Suppressor macrophage treated with lipopolysaccharide for 4 hours (primary cell): ENCODE measurements at regions not wholly inside any gene's neighbourhood (a gene's known extent, or its start where the extent isn't known, plus 50 kb on each side); places are given as distances from the start of the nearest gene placed in this dataset.
A peak's percentile ranks its signal among the peaks of the same experiment; 100 is the strongest.

ENCODE experiments used
- DNase-seq: peaks from one replicate; pipeline ENCODE4 v3.0.0-alpha.2; 2020

GRCh38 chr1:87791931-87792740, 463.5 kb downstream of the LMO4 start:
- peak; percentile 33 for DNase-seq

GRCh38 chr1:87794788-87795614, 466.3 kb downstream of the LMO4 start:
- DNase-seq: no peak

GRCh38 chr1:87795615-87796337, 467.1 kb downstream of the LMO4 start:
- DNase-seq: no peak

- no peak for DNase-seq
Observed at GRCh38 chr1:87796471-87796901, 467.8 kb downstream of the LMO4 start.

GRCh38 chr1:87799451-87799850, 470.8 kb downstream of the LMO4 start:
- no peak for DNase-seq

DNA sequence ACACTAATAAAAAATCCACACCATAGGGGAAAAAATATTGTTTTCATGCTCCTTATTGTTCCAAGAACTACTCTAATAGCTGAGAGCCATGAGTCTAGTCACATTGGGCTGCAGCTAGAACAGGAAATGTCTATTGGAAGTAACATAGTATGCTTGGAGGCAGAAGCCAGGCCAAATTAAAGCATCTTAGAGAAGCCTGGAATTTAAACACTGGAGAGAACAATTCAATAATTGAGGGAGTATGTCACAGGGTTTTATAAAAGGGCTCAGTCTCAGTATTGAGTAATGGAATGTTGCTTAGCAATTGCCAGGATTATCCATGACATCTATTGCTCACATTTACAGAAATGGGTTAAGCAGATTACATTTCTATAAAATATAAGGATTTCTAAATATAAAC, 471.3 kb downstream of the LMO4 start:
- DNase-seq: no peak

DNA sequence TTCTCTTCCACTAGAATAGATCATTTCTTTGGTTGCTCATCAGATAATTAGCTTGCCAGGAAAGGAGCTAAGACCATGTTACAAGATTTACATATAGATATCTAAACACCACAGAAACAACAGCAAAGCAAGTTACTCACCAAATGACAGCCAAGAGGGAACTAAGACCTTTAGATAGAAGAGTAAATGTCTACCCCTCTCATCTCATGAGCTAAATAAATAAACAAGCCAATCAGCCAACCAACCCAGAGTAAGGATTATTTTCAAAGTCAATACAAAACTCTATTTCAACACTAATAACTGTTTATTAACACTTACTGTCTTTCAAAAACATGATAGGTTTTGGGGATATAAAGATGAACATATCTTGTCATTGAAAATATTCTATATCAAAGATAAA, 474.7 kb downstream of the LMO4 start:
- DNase-seq: no peak

GRCh38 chr1:87804128-87804527, 475.4 kb downstream of the LMO4 start:
- no peak for DNase-seq

- no peak for DNase-seq
Observed at GRCh38 chr1:87805666-87806378, 477.1 kb downstream of the LMO4 start.

GRCh38 chr1:87806379-87807094, 477.9 kb downstream of the LMO4 start:
- no peak for DNase-seq

GRCh38 chr1:87810166-87810565, 481.5 kb downstream of the LMO4 start:
- no peak for DNase-seq

DNA sequence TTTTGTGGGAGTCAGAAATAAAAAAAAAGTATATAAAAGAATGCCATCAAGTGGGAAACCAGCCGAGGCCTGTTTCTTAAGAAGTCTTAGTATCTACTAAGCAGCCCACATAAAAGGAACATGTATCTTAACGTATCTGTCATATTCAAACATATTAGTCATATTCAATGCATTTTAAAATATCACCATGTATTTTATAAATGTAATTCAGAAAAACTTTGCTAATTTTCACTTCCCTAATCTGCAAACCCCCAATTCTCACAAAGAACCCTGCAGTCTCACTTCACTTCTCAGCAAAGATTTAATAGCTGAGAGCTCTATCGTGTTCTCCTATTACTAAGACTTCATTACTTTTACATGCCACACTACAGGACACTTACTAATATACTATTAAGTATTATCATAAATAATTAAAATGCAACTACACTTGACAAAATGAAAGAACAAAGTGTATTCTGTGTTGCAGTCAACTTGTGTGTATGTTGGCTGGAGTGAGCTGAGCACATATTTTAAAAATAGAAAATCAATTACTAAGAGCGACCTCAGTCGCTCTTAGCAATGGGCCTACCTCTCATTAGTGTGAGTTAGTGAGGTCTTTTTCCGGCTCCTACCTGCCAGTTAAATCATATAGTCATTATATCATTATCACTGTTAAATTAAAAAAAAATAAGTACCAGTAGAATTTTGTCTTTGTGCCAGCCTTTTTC, 484.3 kb downstream of the LMO4 start:
- DNase-seq: peak; percentile 3

- DNase-seq: no peak
Observed at GRCh38 chr1:87814573-87814972, 485.9 kb downstream of the LMO4 start.

DNA sequence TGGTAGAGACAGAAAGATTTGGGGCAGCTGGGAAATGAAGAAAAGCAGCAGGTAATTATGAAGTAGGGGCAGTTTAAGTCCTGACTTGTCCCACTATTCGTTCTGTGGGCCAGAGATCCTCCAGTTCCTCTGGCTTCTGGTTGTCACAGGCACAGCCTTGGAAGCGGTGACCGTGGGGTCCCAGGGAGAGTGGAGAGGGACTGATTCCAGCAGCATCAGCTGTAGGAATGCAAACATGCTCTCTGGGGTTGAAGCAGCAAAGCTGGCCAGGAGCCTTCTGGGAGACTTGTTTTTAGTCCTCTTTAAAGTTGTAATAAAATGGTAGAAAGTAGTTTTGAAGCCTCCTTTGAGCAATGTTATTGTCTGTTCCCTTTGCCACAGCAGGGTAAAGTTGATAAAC, 488.0 kb downstream of the LMO4 start:
- DNase-seq: no peak

GRCh38 chr1:87820668-87821334, 492.1 kb downstream of the LMO4 start:
- DNase-seq: no peak

- no peak for DNase-seq
Observed at GRCh38 chr1:87821335-87821697, 492.6 kb downstream of the LMO4 start.

DNA sequence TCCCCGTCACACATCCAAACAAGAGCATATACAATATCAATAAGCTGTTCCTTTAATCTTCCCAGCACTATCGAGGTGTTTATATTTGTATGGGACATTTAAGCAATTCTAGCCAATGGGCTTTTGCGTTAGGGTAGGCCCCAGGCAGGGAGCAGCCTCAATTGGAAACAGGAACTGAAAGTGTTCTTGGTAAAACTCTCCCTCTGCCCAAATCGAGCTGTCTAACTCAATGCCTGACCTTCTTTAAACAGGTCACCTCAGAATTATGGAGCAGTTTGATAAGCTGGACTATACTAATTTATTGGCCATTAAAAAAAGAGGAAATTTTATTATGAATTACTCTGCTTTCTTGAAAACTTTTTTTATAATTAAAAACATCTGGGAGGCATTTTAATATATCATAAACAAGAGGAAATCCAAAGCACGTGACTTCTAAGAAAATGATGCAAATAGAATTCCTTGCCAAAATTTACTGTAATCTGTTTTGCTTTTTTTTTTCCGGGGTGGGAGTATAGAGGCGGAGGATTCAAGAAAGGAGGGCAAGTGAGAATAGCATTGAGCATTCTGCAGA, 498.1 kb downstream of the LMO4 start:
- peak; percentile 80 for DNase-seq

- DNase-seq: no peak
Observed at GRCh38 chr1:87829360-87829759, 500.7 kb downstream of the LMO4 start.

- peak; percentile 18 for DNase-seq
Observed at GRCh38 chr1:87830432-87830978, 501.8 kb downstream of the LMO4 start.

DNA sequence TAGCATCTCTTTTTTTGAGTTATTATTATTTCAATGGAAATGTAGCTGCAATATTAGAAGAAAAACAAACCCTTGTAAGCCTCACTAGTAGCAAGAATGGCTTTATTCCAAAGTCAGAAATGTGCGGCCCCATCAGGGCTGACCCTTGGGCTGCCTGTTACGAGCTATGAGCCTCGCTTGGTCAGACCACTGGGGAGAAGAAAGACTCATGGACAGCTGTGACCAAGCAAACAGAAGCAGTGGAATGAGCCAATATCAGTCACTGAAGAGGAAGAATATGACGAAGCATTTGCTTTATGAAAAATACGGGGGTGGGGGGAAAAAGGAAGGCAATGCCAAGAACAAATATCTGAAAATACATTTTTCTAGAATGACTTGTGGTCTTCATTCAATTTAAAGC, 504.5 kb downstream of the LMO4 start:
- peak; percentile 50 for DNase-seq
